ENCODE measurements at regions not wholly inside any gene's neighbourhood (a gene's known extent, or its start where the extent isn't known, plus 50 kb on each side); places are given as distances from the start of the nearest gene placed in this dataset.

DNA sequence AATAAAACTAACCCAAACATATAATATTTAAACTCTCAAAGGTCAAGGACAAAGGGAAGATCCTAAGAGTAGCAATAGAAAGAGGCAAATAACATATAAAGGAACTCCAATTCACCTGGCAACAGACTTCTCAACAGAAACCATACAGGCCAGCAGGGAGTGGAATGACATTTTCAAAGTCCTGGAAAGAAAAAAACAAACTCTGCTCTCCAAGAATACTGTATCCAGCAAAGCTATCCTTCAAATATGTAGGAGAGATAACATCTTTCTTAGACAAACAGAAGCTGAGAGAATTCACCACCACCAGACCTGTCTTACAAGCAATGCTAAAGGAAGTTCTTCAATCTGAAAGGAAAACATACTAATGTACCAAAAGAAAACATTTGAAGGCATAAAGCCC lies 51.5 kb upstream of the TMEM158 start:
- Histone ChIP-seq H3K36me3 (ENCODE audit: insufficient read depth, low read length) (no peaks in the 10 kb centered on the region), H3K27me3 (ENCODE audit: insufficient read depth, low read length) (no peaks in the 10 kb centered on the region), H3K4me1 (ENCODE audit: insufficient read depth, low read length) (no peaks in the 10 kb centered on the region), H3K9me3 (ENCODE audit: control insufficient read depth in 1 of 2, low read length in 2 of 2) (no peaks in the 10 kb centered on the region), H3K27ac (ENCODE audit: low read depth, low read length) (no peak overlapping the region), H3K4me3 (ENCODE audit: low read length in 2 of 2) (no peak overlapping the region)
- no peak for DNase-seq
- Mint-ChIP-seq H3K36me3 (peaks cover 0 to 9% of the 10 kb centered on the region in 2 donors), H3K4me3 (no peak overlapping the region), H3K4me1 (no peaks in the 10 kb centered on the region), H3K27me3 (peaks cover 13 to 24% of the 10 kb centered on the region in 2 donors), H3K9me3 (peaks cover 0 to 45% (median 35%) of the 10 kb centered on the region in 8 donors), H3K27ac (no peak overlapping the region)
- CTCF ChIA-PET (ENCODE audit: partially characterized antibody) = interaction anchor here (1.2 kb wide), 1 partner anchor 17 kb away, joined by 3 read pairs; no protein-coding TSS in a partner anchor
- intact Hi-C loops (cut with micrococcal nuclease) = no loop called here
- POLR2A ChIA-PET (ENCODE audit: partially characterized antibody) = no interaction called here

DNA sequence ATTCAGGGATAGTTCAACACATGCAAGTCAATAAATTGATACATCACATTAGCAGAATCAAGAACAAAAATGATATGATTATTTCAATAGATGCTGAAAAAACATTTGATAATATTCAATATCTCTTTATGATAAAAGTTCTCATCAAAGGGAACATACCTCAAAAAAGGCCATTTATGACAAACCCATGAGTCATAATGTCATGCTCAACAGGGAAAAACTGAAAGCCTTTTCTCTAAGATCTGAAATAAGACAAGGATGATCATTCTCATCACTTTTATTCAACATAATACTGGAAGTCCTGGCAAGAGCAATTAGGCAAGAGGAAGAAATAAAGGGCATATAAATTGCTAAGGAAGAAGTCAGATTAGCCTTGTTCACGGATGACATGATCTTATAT lies 54.1 kb upstream of the TMEM158 start:
- no peaks in the 10 kb centered on the region for H3K4me1 ChIP-seq (ENCODE audit: insufficient read depth, low read length)
- Mint-ChIP-seq H3K9me3 (peaks cover 0 to 42% (median 35%) of the 10 kb centered on the region in 8 donors), H3K27me3 (peaks cover 13 to 26% of the 10 kb centered on the region in 2 donors), H3K4me3 (no peak overlapping the region), H3K36me3 (peaks cover 0 to 9% of the 10 kb centered on the region in 2 donors), H3K4me1 (no peaks in the 10 kb centered on the region), H3K27ac (no peak overlapping the region)
- H3K36me3 ChIP-seq (ENCODE audit: insufficient read depth, low read length) = no peaks in the 10 kb centered on the region
- ChIA-PET CTCF (ENCODE audit: partially characterized antibody) (no interaction called here), POLR2A (ENCODE audit: partially characterized antibody) (no interaction called here)
- intact Hi-C loops (cut with micrococcal nuclease) = no loop called here
- no peaks in the 10 kb centered on the region for H3K27me3 ChIP-seq (ENCODE audit: insufficient read depth, low read length)
- no peak for DNase-seq
- H3K4me3 ChIP-seq (ENCODE audit: low read length in 2 of 2) = no peak overlapping the region
- no peaks in the 10 kb centered on the region for H3K9me3 ChIP-seq (ENCODE audit: control insufficient read depth in 1 of 2, low read length in 2 of 2)
- no peak overlapping the region for H3K27ac ChIP-seq (ENCODE audit: low read depth, low read length)

DNA sequence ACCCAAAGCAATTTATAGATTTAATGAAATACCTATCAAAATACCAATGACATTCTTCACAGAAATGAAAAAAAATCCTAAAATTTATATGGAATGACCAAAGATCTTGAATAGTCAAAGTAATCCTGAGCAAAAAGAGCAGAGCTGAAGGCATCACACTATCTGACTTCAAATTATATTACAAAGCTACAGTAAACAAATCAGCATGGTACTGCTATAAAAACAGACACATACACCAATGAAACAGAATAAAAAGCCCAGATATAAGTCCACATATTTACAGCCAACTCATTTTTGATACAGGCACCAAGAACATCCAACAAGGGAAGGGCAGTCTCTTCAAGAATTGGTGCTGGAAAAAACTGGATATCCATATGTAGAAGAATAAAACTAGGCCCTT lies 54.9 kb upstream of the TMEM158 start:
- ChIA-PET CTCF (ENCODE audit: partially characterized antibody) (no interaction called here), POLR2A (ENCODE audit: partially characterized antibody) (no interaction called here)
- intact Hi-C loops (cut with micrococcal nuclease) = no loop called here
- no peaks in the 10 kb centered on the region for H3K4me1 Mint-ChIP-seq
- H3K4me1 ChIP-seq (ENCODE audit: insufficient read depth, low read length) = no peaks in the 10 kb centered on the region
- H3K9me3 Mint-ChIP-seq = peaks cover 0 to 38% (median 31%) of the 10 kb centered on the region in 8 donors
- no peak overlapping the region for H3K4me3 Mint-ChIP-seq
- peaks cover 0 to 9% of the 10 kb centered on the region in 2 donors for H3K36me3 Mint-ChIP-seq
- H3K9me3 ChIP-seq (ENCODE audit: control insufficient read depth in 1 of 2, low read length in 2 of 2) = no peaks in the 10 kb centered on the region
- no peak overlapping the region for H3K27ac ChIP-seq (ENCODE audit: low read depth, low read length)
- H3K27me3 Mint-ChIP-seq = peaks cover 18 to 28% of the 10 kb centered on the region in 2 donors
- no peak overlapping the region for H3K27ac Mint-ChIP-seq
- H3K36me3 ChIP-seq (ENCODE audit: insufficient read depth, low read length) = no peaks in the 10 kb centered on the region
- no peak for DNase-seq
- no peaks in the 10 kb centered on the region for H3K27me3 ChIP-seq (ENCODE audit: insufficient read depth, low read length)
- H3K4me3 ChIP-seq (ENCODE audit: low read length in 2 of 2) = no peak overlapping the region

GRCh38 chr3:45283471-45283870 lies 57.4 kb upstream of the TMEM158 start:
- intact Hi-C loops (cut with micrococcal nuclease) = no loop called here
- peaks cover 21 to 39% of the 10 kb centered on the region in 2 donors for H3K27me3 Mint-ChIP-seq
- POLR2A ChIA-PET (ENCODE audit: partially characterized antibody) = no interaction called here

GRCh38 chr3:45297331-45297730 lies 71.2 kb upstream of the TMEM158 start:
- ChIA-PET POLR2A (ENCODE audit: partially characterized antibody) (no interaction called here), CTCF (ENCODE audit: partially characterized antibody) (no interaction called here)
- no peak overlapping the region for H3K4me3 Mint-ChIP-seq
- H3K4me1 ChIP-seq (ENCODE audit: insufficient read depth, low read length) = no peaks in the 10 kb centered on the region
- H3K4me3 ChIP-seq (ENCODE audit: low read length in 2 of 2) = no peak overlapping the region
- peaks cover 0 to under 1% of the 10 kb centered on the region in 2 donors for H3K9me3 ChIP-seq (ENCODE audit: control insufficient read depth in 1 of 2, low read length in 2 of 2)
- intact Hi-C loops (cut with micrococcal nuclease) = no loop called here
- no peaks in the 10 kb centered on the region for H3K36me3 ChIP-seq (ENCODE audit: insufficient read depth, low read length)
- no peaks in the 10 kb centered on the region for H3K36me3 Mint-ChIP-seq
- H3K4me1 Mint-ChIP-seq = no peaks in the 10 kb centered on the region
- no peak overlapping the region for H3K27ac ChIP-seq (ENCODE audit: low read depth, low read length)
- no peak overlapping the region for H3K27ac Mint-ChIP-seq
- peaks cover 16 to 36% of the 10 kb centered on the region in 2 donors for H3K27me3 Mint-ChIP-seq
- H3K9me3 Mint-ChIP-seq = peaks cover 0 to 22% (median 17%) of the 10 kb centered on the region in 8 donors
- H3K27me3 ChIP-seq (ENCODE audit: insufficient read depth, low read length) = no peaks in the 10 kb centered on the region
- no peak for DNase-seq

More at GRCh38 chr3:45283471-45283870, 57.4 kb upstream of the TMEM158 start:
- CTCF ChIA-PET (ENCODE audit: partially characterized antibody) = no interaction called here
- Histone ChIP-seq H3K27me3 (ENCODE audit: insufficient read depth, low read length) (no peaks in the 10 kb centered on the region), H3K4me1 (ENCODE audit: insufficient read depth, low read length) (no peaks in the 10 kb centered on the region), H3K36me3 (ENCODE audit: insufficient read depth, low read length) (no peaks in the 10 kb centered on the region), H3K4me3 (ENCODE audit: low read length in 2 of 2) (no peak overlapping the region), H3K27ac (ENCODE audit: low read depth, low read length) (no peak overlapping the region), H3K9me3 (ENCODE audit: control insufficient read depth in 1 of 2, low read length in 2 of 2) (no peaks in the 10 kb centered on the region)
- no peak overlapping the region for H3K4me3 Mint-ChIP-seq
- H3K9me3 Mint-ChIP-seq = peaks cover 0 to 26% (median 16%) of the 10 kb centered on the region in 8 donors
- H3K4me1 Mint-ChIP-seq = no peaks in the 10 kb centered on the region
- no peak overlapping the region for H3K27ac Mint-ChIP-seq
- no peak for DNase-seq
- peaks cover 0 to 9% of the 10 kb centered on the region in 2 donors for H3K36me3 Mint-ChIP-seq

DNA sequence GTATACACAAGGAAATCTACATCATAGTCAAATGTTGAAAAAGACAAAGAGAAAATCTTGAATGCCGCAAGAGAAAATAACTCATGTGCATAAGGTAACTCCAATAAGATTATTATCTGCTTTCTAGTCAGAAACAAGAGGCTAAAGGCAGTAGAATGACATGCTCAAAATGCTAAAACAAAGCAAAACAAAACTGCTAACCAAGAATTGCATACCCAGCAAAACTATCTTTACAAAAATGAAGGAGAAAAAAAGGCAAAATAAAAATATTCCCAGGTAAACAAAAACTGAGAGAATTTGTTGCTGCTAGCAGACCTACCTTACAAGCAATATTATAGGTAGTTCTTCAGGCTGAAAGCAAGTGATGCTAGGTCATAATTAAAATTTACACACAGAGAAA lies 76.4 kb upstream of the TMEM158 start:
- Mint-ChIP-seq H3K27ac (no peak overlapping the region), H3K9me3 (peaks cover 0 to 29% (median 23%) of the 10 kb centered on the region in 8 donors), H3K4me1 (no peaks in the 10 kb centered on the region), H3K4me3 (no peak overlapping the region), H3K27me3 (peaks cover 12 to 17% of the 10 kb centered on the region in 2 donors), H3K36me3 (no peaks in the 10 kb centered on the region)
- ChIA-PET CTCF (ENCODE audit: partially characterized antibody) (interaction anchor here (1.5 kb wide), 1 partner anchor 247 kb away, joined by 3 read pairs; no protein-coding TSS in a partner anchor), POLR2A (ENCODE audit: partially characterized antibody) (no interaction called here)
- intact Hi-C loops (cut with micrococcal nuclease) = no loop called here
- H3K9me3 ChIP-seq (ENCODE audit: control insufficient read depth in 1 of 2, low read length in 2 of 2) = peaks cover 0 to 3% of the 10 kb centered on the region in 2 donors
- no peak overlapping the region for H3K27ac ChIP-seq (ENCODE audit: low read depth, low read length)
- no peak for DNase-seq
- H3K27me3 ChIP-seq (ENCODE audit: insufficient read depth, low read length) = no peaks in the 10 kb centered on the region
- H3K36me3 ChIP-seq (ENCODE audit: insufficient read depth, low read length) = no peaks in the 10 kb centered on the region
- H3K4me1 ChIP-seq (ENCODE audit: insufficient read depth, low read length) = no peaks in the 10 kb centered on the region
- H3K4me3 ChIP-seq (ENCODE audit: low read length in 2 of 2) = no peak overlapping the region

- ChIA-PET POLR2A (ENCODE audit: partially characterized antibody) (no interaction called here), CTCF (ENCODE audit: partially characterized antibody) (no interaction called here)
- H3K27me3 ChIP-seq (ENCODE audit: insufficient read depth, low read length) = no peaks in the 10 kb centered on the region
- intact Hi-C loops (cut with micrococcal nuclease) = no loop called here
- Mint-ChIP-seq H3K36me3 (no peaks in the 10 kb centered on the region), H3K9me3 (peaks cover 0 to 16% (median 14%) of the 10 kb centered on the region in 8 donors), H3K27ac (no peak overlapping the region), H3K27me3 (peaks cover 6 to 14% of the 10 kb centered on the region in 2 donors), H3K4me3 (no peak overlapping the region), H3K4me1 (no peaks in the 10 kb centered on the region)
- H3K4me1 ChIP-seq (ENCODE audit: insufficient read depth, low read length) = no peaks in the 10 kb centered on the region
- H3K36me3 ChIP-seq (ENCODE audit: insufficient read depth, low read length) = no peaks in the 10 kb centered on the region
- no peak overlapping the region for H3K27ac ChIP-seq (ENCODE audit: low read depth, low read length)
- H3K4me3 ChIP-seq (ENCODE audit: low read length in 2 of 2) = no peak overlapping the region
- H3K9me3 ChIP-seq (ENCODE audit: control insufficient read depth in 1 of 2, low read length in 2 of 2) = peaks cover 0 to 3% of the 10 kb centered on the region in 2 donors
- DNase-seq = no peak
Observed at GRCh38 chr3:45306406-45307008, 80.4 kb upstream of the TMEM158 start.

All from CD4-positive, alpha-beta memory T cell (primary cell).